OCI-M2 (cell line): ENCODE measurements at regions not wholly inside any gene's neighbourhood (a gene's known extent, or its start where the extent isn't known, plus 50 kb on each side); places are given as distances from the start of the nearest gene placed in this dataset.

Experiments used
- DNase-seq: peaks from one replicate; lab custom pipeline; 2025; ENCODE audit not compliant: unreplicated experiment; lab: John Stamatoyannopoulos, UW

- no peak for DNase-seq
Measured at GRCh38 chr2:147712051-147712450, 132.8 kb upstream of the ACVR2A start.

GRCh38 chr2:147711031-147711430, 133.8 kb upstream of the ACVR2A start:
- no peak for DNase-seq

GRCh38 chr2:147709655-147710054, 135.2 kb upstream of the ACVR2A start:
- no peak for DNase-seq

GRCh38 chr2:147703171-147703570, 141.7 kb upstream of the ACVR2A start:
- no peak for DNase-seq

GRCh38 chr2:147698166-147698565, 146.7 kb upstream of the ACVR2A start:
- no peak for DNase-seq

GRCh38 chr2:147696426-147696825, 148.4 kb upstream of the ACVR2A start:
- DNase-seq: no peak

GRCh38 chr2:147689220-147689909, 155.5 kb upstream of the ACVR2A start:
- DNase-seq: no peak

GRCh38 chr2:147688242-147688641, 156.6 kb upstream of the ACVR2A start:
- DNase-seq: no peak

- no peak for DNase-seq
Measured at GRCh38 chr2:147686365-147686764, 158.5 kb upstream of the ACVR2A start.

GRCh38 chr2:147684903-147685302, 159.9 kb upstream of the ACVR2A start:
- DNase-seq: no peak

- DNase-seq: no peak
Measured at GRCh38 chr2:147683380-147683779, 161.4 kb upstream of the ACVR2A start.

- no peak for DNase-seq
Measured at GRCh38 chr2:147681093-147681492, 163.7 kb upstream of the ACVR2A start.

- DNase-seq: no peak
Measured at GRCh38 chr2:147679955-147680531, 164.8 kb upstream of the ACVR2A start.

GRCh38 chr2:147679191-147679954, 165.5 kb upstream of the ACVR2A start:
- no peak for DNase-seq

GRCh38 chr2:147665105-147665504, 179.7 kb upstream of the ACVR2A start:
- no peak for DNase-seq

GRCh38 chr2:147663962-147664361, 180.9 kb upstream of the ACVR2A start:
- no peak for DNase-seq

GRCh38 chr2:147663153-147663961, 181.5 kb upstream of the ACVR2A start:
- no peak for DNase-seq

- DNase-seq: no peak
Measured at GRCh38 chr2:147662221-147662620, 182.6 kb upstream of the ACVR2A start.

GRCh38 chr2:147660680-147661079, 184.1 kb upstream of the ACVR2A start:
- DNase-seq: no peak

- DNase-seq: no peak
Measured at GRCh38 chr2:147659051-147659450, 185.8 kb upstream of the ACVR2A start.
